HL-60/S4 (cell line): ENCODE measurements at regions not wholly inside any gene's neighbourhood (a gene's known extent, or its start where the extent isn't known, plus 50 kb on each side); places are given as distances from the start of the nearest gene placed in this dataset.
"Not testable (repeated sequence)": the region's sequence is repeated elsewhere in the genome, so short reads cannot be mapped to it uniquely, and the experiment has no call there.

ENCODE experiments used
- in situ Hi-C: fragments of 300-500 bp; cut with MboI; formaldehyde crosslinking; loops from 2 replicates; pipeline ENCODE4 v1.14.3; 2022; ENCODE audit warnings: low sequenced_read_pairs

DNA sequence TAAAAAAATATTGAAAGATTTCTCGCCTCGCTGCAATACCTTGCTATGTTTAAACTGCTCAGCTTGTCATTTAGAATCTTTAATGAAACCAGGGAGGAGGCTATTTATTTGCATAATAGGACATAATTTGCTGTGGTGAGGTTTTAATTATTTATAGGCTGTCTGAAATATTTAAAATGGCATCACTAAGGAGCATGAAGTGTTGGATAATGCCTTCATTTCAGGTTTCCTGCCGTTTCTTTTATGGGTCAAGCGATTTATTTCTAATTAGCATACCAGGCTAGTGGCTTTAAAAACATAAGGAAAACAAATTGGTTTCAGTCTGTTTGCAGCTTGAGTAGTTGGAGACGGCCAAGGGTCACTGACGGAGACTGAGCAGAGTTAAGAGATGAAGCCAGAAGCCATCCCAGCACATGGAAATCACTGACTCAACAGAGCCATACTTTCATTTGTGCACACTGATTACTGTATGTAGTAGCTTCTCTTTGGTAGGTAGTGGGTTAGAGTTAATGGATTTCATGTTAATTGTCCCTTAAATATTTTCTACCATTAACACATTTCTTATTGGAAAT is 1962.4 kb upstream of the TENM3 start:
- in situ Hi-C loops: no loop called here

GRCh38 chr4:180281724-180282123 is 1961.5 kb upstream of the TENM3 start:
- in situ Hi-C loops: no loop called here

GRCh38 chr4:180284267-180284666 is 1958.9 kb upstream of the TENM3 start:
- in situ Hi-C loops: no loop called here

- in situ Hi-C loops: no loop called here
Measured at GRCh38 chr4:180285796-180286195, 1957.4 kb upstream of the TENM3 start.

- in situ Hi-C loops: no loop called here
Measured at GRCh38 chr4:180292339-180292738, 1950.9 kb upstream of the TENM3 start.

DNA sequence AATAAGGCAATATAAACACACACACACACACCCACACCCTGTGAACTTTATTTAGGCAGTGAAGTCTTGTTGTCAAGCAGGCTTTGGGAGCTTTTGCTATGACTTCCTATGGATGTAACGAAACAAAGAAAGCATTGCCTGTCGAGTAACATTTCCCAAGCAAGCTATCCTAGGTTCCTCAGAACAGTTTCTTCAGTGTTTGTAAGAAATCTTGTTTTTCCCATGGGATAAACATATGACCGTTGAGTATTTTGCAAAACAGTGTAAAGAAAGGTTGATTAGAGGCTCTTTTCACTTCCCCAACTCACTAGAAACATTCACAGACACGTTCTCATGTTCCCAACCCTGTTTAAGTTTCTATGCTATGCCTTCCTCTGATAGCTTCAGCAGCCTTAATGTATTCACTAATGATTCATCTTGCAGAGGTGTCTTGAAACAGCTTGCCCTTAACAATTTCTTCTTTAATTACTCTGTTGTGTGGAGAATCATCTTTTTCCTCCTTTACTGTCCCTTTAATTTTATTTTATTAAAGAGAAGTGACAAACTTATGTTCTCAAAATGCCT is 1947.1 kb upstream of the TENM3 start:
- in situ Hi-C loops: no loop called here

- in situ Hi-C loops: no loop called here
Measured at GRCh38 chr4:180304321-180304720, 1938.9 kb upstream of the TENM3 start.

- in situ Hi-C loops: no loop called here
Measured at GRCh38 chr4:180310616-180311015, 1932.6 kb upstream of the TENM3 start.

GRCh38 chr4:180314972-180315371 is 1928.2 kb upstream of the TENM3 start:
- in situ Hi-C loops: no loop called here

DNA sequence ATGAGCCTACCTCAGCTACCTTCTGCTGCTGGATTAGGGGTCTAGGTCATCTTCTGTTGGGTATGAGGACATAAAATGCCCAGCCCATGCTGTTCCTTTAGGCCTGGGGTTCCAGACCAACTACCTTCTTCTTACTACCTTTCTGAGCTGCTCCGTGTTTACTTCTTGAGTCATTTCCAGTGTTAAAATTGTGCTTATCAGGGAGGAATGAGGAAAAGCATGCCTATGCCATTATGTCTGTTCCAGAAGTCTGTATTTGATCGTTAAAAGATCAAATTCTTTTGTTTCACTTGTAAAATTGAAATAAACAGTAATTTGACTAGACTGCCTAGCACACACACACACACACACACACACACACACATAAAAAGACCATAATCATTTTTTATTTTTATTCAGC is 1912.7 kb upstream of the TENM3 start:
- in situ Hi-C loops: no loop called here

DNA sequence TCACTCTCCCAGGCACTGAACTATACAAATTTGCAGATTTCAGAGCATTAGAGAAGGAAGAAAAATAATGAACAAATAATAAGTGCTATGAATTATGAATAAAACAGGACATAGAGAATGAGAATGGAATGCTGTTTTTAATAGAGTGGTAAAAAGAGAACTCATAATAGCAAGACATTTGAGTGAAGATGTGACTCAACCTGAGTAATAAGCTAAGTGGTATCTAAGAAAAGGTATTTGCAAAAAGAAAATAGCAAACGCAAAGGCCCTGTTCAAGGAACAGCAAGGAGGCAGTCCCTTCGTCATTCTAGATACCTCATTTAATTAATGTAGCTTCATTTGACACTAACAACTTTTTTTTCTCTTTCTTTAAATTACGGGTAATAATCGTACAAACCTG is 1910.0 kb upstream of the TENM3 start:
- in situ Hi-C loops: no loop called here

- in situ Hi-C loops: no loop called here
Measured at GRCh38 chr4:180335566-180335965, 1907.6 kb upstream of the TENM3 start.

GRCh38 chr4:180336494-180337090 is 1906.6 kb upstream of the TENM3 start:
- in situ Hi-C loops: no loop called here

GRCh38 chr4:180341926-180342325 is 1901.3 kb upstream of the TENM3 start:
- in situ Hi-C loops: no loop called here

DNA sequence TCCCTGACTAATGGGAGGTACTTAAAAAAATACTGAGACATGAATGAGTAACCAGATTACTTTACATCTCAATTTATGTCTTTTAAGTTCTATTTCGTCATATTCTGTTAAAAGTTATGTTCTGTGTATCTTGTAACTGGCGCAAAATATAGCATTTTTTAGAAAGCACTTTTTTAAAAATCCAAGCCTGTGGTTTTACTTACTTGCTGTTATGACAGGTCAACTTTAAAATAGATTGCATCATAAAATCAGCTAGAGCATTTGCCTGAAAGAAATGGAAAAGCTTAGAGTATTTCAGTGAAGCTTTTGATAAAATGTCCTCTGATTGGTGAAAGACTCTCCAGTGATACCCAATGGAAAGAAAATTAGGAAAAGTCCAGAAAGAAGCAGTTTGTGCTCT is 1892.3 kb upstream of the TENM3 start:
- in situ Hi-C loops: no loop called here

DNA sequence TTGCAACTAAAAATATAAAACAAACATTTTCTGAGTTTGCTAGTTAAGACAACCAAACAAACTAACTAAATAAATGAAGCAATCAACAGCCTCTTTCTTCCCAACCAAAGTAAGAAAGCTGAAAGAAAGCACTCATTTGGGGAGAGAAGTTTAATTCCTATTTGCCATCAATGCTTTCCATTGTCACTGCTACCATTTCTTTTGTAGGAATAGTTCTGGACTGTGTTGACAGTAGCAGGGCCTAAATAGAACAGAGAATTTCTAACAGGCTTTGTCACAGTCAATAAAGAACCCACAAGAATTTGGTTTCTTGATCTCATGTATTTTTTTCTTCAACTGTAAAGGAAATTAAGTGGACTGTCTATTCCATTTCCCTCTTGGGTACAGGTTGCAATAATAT is 1886.4 kb upstream of the TENM3 start:
- in situ Hi-C loops: no loop called here

DNA sequence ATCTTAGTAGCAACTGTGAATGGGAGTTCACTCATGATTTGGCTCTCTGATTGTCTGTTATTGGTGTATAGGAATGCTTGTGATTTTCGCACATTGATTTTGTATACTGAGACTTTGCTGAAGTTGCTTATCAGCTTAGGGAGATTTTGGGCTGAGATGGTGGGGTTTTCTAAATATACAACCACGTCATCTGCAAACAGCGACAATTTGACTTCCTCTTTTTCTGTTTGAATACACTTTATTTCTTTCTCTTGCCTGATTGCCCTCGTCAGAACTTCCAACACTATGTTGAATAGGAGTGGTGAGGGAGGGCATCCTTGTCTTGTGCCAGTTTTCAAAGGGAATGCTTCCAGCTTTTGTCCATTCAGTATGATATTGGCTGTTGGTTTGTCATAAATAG is 1883.1 kb upstream of the TENM3 start:
- in situ Hi-C loops: not testable (repeated sequence)

DNA sequence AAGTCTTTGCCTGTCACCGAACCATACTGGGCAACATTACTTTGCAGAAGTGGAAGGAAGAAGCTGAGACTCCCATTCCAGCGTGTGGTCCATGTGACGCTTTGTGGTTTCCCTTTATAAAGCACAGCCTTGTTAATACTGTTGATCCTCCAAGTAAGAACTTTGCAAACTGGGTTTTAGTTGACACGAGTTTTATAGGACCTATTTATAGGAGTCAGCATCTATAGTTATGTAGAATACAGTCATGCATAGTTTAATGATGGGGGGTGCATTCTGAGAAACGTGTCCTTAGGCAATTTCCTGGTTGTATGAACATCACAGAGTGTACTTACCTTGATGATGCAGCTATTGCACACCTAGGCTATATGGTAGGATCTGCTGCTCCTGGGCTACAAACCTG is 1879.4 kb upstream of the TENM3 start:
- in situ Hi-C loops: no loop called here

DNA sequence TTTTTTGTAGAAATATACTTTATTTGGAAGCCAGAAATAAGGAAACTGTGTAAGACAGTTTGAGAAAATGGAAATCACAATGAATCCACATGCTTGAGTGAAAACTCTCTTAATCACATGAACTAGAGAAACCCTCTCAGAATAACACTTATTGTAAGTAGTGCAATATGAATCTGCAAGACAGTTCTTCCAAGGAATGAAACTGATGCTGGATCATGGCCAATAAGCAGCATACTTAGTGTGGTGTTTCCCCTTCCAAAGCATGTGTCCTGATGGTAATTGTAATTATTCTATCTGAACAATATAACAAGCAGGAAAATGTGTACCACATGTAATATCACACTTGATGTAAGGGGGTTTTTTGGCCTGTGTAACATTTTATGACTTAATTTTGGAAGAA is 1870.5 kb upstream of the TENM3 start:
- in situ Hi-C loops: no loop called here

DNA sequence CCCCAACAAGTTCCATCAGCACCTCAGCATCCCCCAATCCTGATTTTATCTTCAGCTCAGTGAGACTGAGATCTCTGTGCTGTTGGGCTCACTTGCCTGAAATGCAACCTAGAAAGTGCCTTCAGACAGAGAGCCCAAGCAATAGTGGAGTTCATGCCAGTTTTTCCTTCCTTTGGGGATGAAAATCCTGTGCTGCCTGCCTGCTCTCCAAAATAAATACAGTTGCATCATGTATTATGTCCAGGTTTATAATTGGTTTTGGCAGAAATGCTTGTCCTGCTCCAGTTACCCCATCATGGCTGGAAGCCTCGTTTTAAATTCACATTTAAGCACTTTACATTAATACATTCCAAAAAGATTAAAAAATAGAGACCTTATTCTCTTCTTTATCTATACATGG is 1865.5 kb upstream of the TENM3 start:
- in situ Hi-C loops: no loop called here

DNA sequence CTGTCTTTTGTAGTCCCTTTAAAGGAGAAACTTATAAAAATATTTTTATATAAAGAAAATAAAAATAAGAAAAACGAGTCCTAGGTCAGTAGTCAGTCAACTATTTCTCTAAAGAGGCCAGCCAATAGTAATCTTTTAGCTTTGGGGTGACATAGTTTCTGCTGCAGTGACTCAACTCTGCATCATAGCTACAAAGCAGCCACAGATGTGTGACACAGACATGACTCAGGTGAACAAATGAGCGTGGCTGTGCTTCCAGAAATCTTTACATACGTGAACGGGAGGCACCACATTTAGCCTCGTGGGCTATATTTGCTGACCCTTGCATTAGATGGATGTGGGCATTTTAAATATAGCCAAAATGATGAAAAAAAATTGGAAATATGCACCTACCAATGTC is 1862.5 kb upstream of the TENM3 start:
- in situ Hi-C loops: no loop called here

GRCh38 chr4:180391613-180392012 is 1851.6 kb upstream of the TENM3 start:
- in situ Hi-C loops: no loop called here

- in situ Hi-C loops: no loop called here
Measured at GRCh38 chr4:180394312-180394711, 1848.9 kb upstream of the TENM3 start.
